CD4-positive, alpha-beta T cell (primary cell): ENCODE measurements at regions not wholly inside any gene's neighbourhood (a gene's known extent, or its start where the extent isn't known, plus 50 kb on each side); places are given as distances from the start of the nearest gene placed in this dataset.

Experiments
- ATAC-seq: fragments of 200-7000 bp; cut with Tn5 transposase; one replicate; pipeline ENCODE4 v1.10.0; 2022; ENCODE audit warnings: mild to moderate bottlenecking; ENCODE audit not compliant: poor library complexity
- CTCF ChIA-PET: fragments of 350-600 bp; sonication (Branson Sonifier 250); formaldehyde crosslinking; loops from one replicate; lab custom pipeline; 2021; ENCODE audit warnings: antibody characterized with exemption, inconsistent platforms; lab: Charles Lee
- POLR2A ChIA-PET: fragments of 350-600 bp; sonication (Branson Sonifier 250); formaldehyde crosslinking; loops from one replicate; lab custom pipeline; 2021; ENCODE audit warnings: antibody characterized with exemption, inconsistent platforms; lab: Charles Lee
- DNase-seq, 14 experiments: peaks; one replicate each; pipeline ENCODE4 v3.0.0-alpha.2; 2013 to 2020; ENCODE audit warnings: mixed read lengths in 2 of 14
- H3K27ac ChIP-seq, 2 donors: one replicate each; pipeline versions ENCODE4 v1.5.1 to v1.7.0; 2013; ENCODE audit warnings: low read length in 2 of 2, low read depth in 1 of 2, mild to moderate bottlenecking in 1 of 2
- H3K27me3 ChIP-seq, 2 experiments: 1 replicate in 1 of 2; 2 replicates in 1 of 2; pipeline versions ENCODE4 v1.6.1 to v1.7.0; 2013; ENCODE audit warnings: low read length in 2 of 2, control low read depth in 1 of 2, mild to moderate bottlenecking in 1 of 2, moderate library complexity in 1 of 2; ENCODE audit not compliant: insufficient read depth in 2 of 2, control insufficient read depth in 1 of 2
- H3K36me3 ChIP-seq: one replicate; pipeline ENCODE4 v1.6.1; 2013; ENCODE audit warnings: low read length, control low read depth; ENCODE audit not compliant: insufficient read depth
- H3K4me1 ChIP-seq: one replicate; pipeline ENCODE4 v1.6.1; 2013; ENCODE audit warnings: low read length, control low read depth; ENCODE audit not compliant: insufficient read depth
- H3K4me3 ChIP-seq: one replicate; pipeline ENCODE4 v1.5.1; 2013; ENCODE audit warnings: mild to moderate bottlenecking, low read length, moderate library complexity
- H3K9me3 ChIP-seq, 2 experiments: 1 replicate in 1 of 2; 2 replicates in 1 of 2; pipeline versions ENCODE4 v1.6.1 to v1.7.0; 2013; ENCODE audit warnings: low read length in 2 of 2, mild to moderate bottlenecking in 2 of 2, control low read depth in 1 of 2, moderate library complexity in 1 of 2; ENCODE audit not compliant: control insufficient read depth in 1 of 2, insufficient read depth in 1 of 2
- H3K27ac Mint-ChIP-seq: one replicate; pipeline ENCODE4 v1.8.0; 2020; ENCODE audit warnings: mixed read lengths
- H3K27me3 Mint-ChIP-seq: one replicate; pipeline ENCODE4 v1.8.0; 2021; ENCODE audit warnings: mixed read lengths
- H3K36me3 Mint-ChIP-seq: one replicate; pipeline ENCODE4 v1.8.0; 2021; ENCODE audit warnings: low read depth, mixed read lengths
- H3K4me1 Mint-ChIP-seq: one replicate; pipeline ENCODE4 v1.8.0; 2021; ENCODE audit warnings: low read depth, mixed read lengths
- H3K4me3 Mint-ChIP-seq: one replicate; pipeline ENCODE4 v1.8.0; 2020; ENCODE audit warnings: mild to moderate bottlenecking, mixed read lengths
- H3K9me3 Mint-ChIP-seq: one replicate; pipeline ENCODE4 v1.8.0; 2020; ENCODE audit warnings: mixed read lengths
- intact Hi-C, 2 experiments: fragments of 100-400 bp; cut with DNase I in 1 of 2; cut with micrococcal nuclease in 1 of 2; formaldehyde crosslinking; loops; one replicate each; pipeline versions ENCODE4 v1.15.1 to v1.9.0; 2023 to 2025; cut with DNase I, micrococcal nuclease
- TF ChIP-seq, protein P1 (sequence below): fragments of 200-600 bp; IDR thresholded peaks from one replicate; pipeline ENCODE4 v1.8.0; 2022; ENCODE audit warnings: antibody characterized with exemption, mild to moderate bottlenecking

DNA sequence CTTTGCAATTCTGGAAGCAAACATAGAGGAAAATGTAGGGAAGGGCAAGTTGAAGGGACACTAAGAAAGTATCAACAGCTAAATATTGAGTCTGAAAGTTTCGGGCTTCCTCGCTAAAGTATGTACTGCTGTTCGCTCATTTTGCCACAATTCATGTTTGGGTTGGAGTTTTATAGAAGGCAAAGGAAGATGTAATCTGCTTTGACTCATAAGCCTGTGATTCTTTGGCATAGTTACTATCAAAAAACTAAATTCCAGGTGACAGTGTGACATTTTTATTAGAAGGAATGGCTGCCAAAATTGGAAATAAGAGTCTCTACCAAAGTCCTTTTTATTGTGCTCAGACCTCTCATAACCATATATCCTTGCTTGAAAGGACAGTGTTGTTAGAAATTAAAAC lies 336.7 kb upstream of the ADGRL3 start:
- Mint-ChIP-seq H3K27me3 (no peaks in the 10 kb centered on the region), H3K27ac (no peak overlapping the region), H3K4me1 (no peaks in the 10 kb centered on the region), H3K9me3 (peaks cover 10% of the 10 kb centered on the region), H3K36me3 (no peaks in the 10 kb centered on the region), H3K4me3 (no peak overlapping the region)
- Histone ChIP-seq H3K4me1 (no peaks in the 10 kb centered on the region), H3K36me3 (no peaks in the 10 kb centered on the region), H3K9me3 (peaks cover 0 to 11% of the 10 kb centered on the region in 2 experiments), H3K27ac (no peak overlapping the region), H3K4me3 (no peak overlapping the region), H3K27me3 (no peaks in the 10 kb centered on the region)
- POLR2A ChIA-PET, result no interaction called here
- intact Hi-C loops, result no loop called here
- DNase-seq (no peak), ATAC-seq (no peak)
- CTCF ChIA-PET, result no interaction called here
- TF ChIP-seq, protein P1, sequence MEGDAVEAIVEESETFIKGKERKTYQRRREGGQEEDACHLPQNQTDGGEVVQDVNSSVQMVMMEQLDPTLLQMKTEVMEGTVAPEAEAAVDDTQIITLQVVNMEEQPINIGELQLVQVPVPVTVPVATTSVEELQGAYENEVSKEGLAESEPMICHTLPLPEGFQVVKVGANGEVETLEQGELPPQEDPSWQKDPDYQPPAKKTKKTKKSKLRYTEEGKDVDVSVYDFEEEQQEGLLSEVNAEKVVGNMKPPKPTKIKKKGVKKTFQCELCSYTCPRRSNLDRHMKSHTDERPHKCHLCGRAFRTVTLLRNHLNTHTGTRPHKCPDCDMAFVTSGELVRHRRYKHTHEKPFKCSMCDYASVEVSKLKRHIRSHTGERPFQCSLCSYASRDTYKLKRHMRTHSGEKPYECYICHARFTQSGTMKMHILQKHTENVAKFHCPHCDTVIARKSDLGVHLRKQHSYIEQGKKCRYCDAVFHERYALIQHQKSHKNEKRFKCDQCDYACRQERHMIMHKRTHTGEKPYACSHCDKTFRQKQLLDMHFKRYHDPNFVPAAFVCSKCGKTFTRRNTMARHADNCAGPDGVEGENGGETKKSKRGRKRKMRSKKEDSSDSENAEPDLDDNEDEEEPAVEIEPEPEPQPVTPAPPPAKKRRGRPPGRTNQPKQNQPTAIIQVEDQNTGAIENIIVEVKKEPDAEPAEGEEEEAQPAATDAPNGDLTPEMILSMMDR, result no peak

DNA sequence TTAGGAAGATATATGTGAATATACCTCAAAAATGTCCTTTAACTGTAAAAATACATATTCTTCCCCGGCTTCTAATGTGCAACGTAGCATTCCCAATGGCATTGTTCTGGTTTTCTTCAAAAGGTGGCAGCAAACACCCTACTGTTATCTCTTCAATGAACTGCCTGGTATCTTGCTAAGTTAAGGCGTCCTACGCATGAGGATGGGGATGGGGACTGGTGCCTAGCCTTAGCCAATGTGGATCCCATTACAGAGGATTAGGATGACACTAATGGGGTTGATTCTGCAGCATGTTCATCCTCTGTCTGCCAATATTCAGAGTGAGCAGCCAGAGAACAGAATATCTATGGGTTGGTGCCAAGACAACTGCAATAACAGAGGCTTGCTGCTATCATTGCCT lies 334.9 kb upstream of the ADGRL3 start:
- Histone ChIP-seq H3K27ac (no peak overlapping the region), H3K36me3 (no peaks in the 10 kb centered on the region), H3K4me1 (no peaks in the 10 kb centered on the region), H3K27me3 (no peaks in the 10 kb centered on the region), H3K4me3 (no peak overlapping the region), H3K9me3 (peaks cover 0 to 11% of the 10 kb centered on the region in 2 experiments)
- TF ChIP-seq, protein P1, result no peak
- H3K4me3 Mint-ChIP-seq, result no peak overlapping the region
- peaks cover 12% of the 10 kb centered on the region for H3K9me3 Mint-ChIP-seq
- DNase-seq (no peak), ATAC-seq (no peak)
- H3K36me3 Mint-ChIP-seq, result no peaks in the 10 kb centered on the region
- ChIA-PET POLR2A (no interaction called here), CTCF (no interaction called here)
- intact Hi-C loops, result no loop called here
- no peaks in the 10 kb centered on the region for H3K27me3 Mint-ChIP-seq
- no peak overlapping the region for H3K27ac Mint-ChIP-seq
- H3K4me1 Mint-ChIP-seq, result no peaks in the 10 kb centered on the region

DNA sequence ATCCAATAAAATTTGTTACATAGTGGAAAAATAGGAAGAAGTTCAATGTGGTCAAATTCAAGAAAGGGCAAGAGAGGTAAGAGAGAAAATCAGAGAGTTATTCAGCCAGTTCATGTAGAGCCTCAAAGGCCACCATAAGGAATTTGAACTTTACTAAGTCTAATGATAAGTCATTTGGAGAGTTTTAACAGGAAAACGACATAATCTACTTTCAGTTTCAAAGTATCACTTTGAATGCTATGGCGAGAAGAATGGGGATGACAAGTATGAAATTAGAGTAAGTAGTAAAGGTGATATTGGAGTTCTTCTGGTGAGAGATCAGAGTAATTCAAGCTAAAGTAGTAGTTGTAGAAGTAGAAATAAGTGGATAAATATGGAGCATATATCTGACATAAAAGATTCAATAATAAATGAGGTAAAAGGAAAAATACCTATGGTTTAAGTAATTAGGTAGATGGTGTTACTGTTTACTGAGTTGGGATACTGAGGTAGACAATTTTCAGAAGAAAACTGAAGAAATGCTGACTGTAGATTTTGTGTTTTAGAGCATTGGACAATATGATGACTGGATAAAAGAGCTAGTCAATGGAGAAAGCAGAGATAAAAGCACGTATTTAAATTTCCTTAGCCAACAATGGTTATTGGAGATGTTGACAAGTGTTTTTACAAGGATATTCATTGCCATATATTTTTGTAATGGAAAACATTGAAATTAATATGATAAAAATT lies 331.7 kb upstream of the ADGRL3 start:
- H3K27ac Mint-ChIP-seq, result no peak overlapping the region
- DNase-seq, result no peak
- no peaks in the 10 kb centered on the region for H3K27me3 ChIP-seq
- ChIA-PET CTCF (no interaction called here), POLR2A (no interaction called here)
- no peak overlapping the region for H3K27ac ChIP-seq
- H3K4me3 Mint-ChIP-seq, result no peak overlapping the region
- peaks cover 12% of the 10 kb centered on the region for H3K9me3 Mint-ChIP-seq
- H3K4me1 ChIP-seq, result no peaks in the 10 kb centered on the region
- ATAC-seq, result no peak
- H3K4me1 Mint-ChIP-seq, result no peaks in the 10 kb centered on the region
- no peaks in the 10 kb centered on the region for H3K36me3 ChIP-seq
- H3K36me3 Mint-ChIP-seq, result no peaks in the 10 kb centered on the region
- intact Hi-C loops, result no loop called here
- no peak overlapping the region for H3K4me3 ChIP-seq
- peaks cover 0 to 9% of the 10 kb centered on the region in 2 experiments for H3K9me3 ChIP-seq
- TF ChIP-seq, protein P1, result no peak
- no peaks in the 10 kb centered on the region for H3K27me3 Mint-ChIP-seq
